Stimulated activated CD8-positive, alpha-beta memory T cell treated with anti-CD3 and anti-CD28 coated beads, Interleukin-4, amount 100 ng/mL, for 24 hours (primary cell): ENCODE measurements at regions not wholly inside any gene's neighbourhood (a gene's known extent, or its start where the extent isn't known, plus 50 kb on each side); places are given as distances from the start of the nearest gene placed in this dataset.
A peak's percentile ranks its signal among the peaks of the same experiment; 100 is the strongest.
"Not testable (repeated sequence)": the region's sequence is repeated elsewhere in the genome, so short reads cannot be mapped to it uniquely, and the experiment has no call there.

ENCODE experiments used
- DNase-seq: peaks from one replicate; pipeline ENCODE4 v3.0.0-alpha.2; 2020; ENCODE audit warnings: low read depth

DNA sequence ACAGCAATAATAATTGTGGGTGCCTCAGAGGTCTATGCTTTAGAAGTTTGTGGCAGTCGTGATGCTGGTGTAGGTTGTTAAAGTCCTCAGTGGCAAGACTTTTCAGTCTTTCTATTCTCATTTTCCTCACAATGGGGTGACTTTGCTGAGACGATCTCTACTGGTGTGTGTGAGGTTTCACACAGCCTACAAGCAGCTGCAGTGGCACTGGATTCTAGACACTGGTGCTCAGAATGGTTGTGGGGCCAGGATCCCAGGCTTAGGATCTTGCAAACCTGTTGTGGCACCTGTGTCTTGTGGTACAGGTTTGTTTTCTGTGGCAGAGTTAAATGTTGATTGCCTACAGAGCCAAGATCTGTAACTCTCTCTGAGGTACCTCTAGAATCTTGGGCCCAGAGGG is 581.2 kb downstream of the PTPRC start:
- DNase-seq = no peak

DNA sequence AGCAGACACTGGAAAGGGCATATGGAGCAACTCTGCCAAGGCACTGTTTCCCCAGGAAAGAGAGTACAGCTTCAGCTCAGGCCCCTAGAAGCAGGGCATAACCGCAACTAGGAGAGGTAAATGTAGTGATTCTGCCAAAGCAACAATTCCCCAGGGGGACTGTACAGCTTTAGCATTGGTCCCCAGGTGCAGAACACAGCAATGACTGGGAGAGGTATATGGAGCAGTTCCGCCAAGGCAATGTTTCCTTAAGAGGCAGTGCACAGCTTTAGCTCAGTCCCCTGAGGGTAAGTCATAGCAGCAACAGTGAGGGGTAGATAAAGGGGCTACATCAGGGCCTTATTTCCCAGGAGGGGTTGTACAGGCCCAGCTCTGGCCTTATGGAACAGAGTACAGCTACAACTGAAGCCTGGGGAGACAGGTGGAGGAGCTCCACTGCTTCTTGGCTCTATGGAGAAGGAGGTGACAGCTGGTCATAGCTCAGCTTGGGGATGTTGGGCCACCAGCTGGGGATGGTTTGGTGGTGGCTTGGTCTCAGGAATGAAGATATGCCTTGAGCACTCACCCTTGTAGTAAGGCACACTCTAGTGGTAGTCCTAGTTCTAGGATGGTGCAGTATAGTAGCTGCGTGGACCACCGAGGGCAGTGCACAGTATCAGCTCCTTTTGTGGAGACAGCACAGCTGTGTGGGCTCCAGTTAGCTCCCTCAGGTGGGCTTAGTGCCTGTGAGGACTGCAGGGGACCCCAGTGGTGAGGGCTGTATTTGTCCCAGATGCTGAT is 582.7 kb downstream of the PTPRC start:
- no peak for DNase-seq

DNA sequence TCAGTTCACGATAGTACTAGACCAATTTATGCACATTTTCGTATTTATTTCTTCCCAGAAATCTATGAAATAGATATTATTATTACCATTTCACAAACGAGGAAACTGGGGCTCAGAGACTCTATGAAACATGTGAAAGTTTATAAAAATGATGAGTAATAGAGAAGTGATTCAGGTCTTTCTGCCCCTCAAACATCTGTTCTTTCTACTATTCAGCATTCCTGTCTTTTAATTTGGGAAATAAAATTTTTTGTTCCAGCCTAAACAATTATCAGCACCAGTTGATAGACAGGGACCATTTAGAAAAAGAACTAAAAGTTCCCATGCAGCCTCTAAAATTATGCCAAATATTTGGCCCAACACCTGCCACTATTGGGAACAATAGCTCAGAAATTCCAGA is 585.1 kb downstream of the PTPRC start:
- DNase-seq = no peak

GRCh38 chr1:199226163-199226562 is 587.3 kb downstream of the PTPRC start:
- DNase-seq = no peak

GRCh38 chr1:199242147-199242546 is 603.3 kb downstream of the PTPRC start:
- no peak for DNase-seq

DNA sequence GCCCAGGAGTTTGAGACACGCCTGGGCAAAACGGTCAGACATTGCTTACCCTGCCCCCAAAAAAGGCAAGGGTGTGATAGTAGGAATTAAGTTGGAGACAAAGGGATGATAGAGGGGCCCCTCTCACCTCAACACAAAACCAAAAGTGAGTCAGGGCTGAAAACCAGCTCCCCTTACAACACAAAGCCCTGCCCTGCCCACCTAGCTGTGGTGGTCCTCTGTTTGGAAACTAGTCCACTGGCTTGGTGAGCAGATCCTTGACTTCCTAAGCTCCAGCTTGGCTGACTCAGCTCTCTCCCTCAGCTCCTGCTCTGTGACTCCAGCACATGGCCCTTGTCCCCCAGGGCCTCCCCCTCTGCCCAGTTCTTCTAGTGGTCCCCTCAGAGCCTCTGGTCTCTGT is 603.8 kb downstream of the PTPRC start:
- no peak for DNase-seq

- peak; percentile 57 for DNase-seq
Measured at GRCh38 chr1:199243423-199244061, 604.7 kb downstream of the PTPRC start.

GRCh38 chr1:199245946-199246345 is 607.1 kb downstream of the PTPRC start:
- no peak for DNase-seq

GRCh38 chr1:199246716-199247115 is 607.9 kb downstream of the PTPRC start:
- no peak for DNase-seq

- no peak for DNase-seq
Measured at GRCh38 chr1:199247891-199248290, 609.1 kb downstream of the PTPRC start.

DNA sequence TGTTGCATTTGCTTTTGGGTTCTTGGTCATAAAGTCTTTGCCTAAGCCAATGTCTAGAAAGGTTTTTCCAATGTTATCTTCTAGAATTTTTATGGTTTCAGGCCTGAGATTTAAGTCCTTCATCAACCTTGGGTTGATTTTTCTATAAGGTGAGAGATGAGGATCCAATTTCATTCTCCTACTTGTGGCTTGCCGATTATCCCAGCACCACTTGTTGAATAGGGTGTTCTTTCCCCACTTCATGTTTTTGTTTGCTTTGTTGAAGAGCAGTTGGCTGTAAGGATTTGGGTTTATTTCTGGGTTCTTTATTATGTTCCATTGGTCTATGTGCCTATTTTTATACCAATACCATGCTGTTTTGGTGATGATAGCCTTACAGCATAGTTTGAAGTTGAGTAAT is 615.2 kb downstream of the PTPRC start:
- not testable (repeated sequence) for DNase-seq

DNA sequence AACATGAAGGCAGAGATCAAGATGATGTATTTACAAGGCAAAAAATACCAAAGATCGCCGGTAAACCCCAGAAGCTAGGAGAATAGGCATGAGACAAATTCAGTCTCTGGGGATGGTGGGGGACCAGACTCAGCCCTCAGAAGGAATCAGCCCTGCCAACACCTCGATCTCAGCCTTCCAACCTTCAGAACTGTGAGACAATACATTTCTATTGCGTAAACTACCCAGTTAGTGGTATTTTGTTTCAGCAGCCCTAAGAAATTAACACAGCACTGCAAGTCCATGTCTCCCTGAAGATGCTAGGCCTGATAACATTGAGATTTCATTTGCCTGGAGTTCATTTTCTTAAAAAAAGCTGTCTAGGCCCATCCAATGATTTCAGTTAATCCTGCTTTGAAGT is 622.5 kb downstream of the PTPRC start:
- no peak for DNase-seq

DNA sequence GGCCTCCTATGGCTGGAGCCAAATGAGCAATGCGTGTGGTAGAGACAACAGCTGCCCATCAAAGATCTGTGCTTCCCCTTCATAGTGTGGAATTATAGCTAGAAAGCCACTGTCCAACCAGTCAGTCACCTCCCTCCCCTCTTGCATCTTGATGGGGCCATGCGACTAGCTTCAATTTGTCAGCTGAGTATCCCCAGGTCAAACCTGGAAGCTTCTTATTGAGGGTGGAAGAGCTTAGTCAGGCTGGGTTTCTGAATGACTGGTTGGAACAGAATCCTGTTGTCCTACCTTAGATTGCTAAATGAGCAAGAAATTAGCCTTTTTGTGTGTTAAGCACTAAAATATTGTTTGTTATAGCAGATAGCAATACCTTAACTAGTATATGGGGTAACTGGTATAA is 625.4 kb downstream of the PTPRC start:
- no peak for DNase-seq

DNA sequence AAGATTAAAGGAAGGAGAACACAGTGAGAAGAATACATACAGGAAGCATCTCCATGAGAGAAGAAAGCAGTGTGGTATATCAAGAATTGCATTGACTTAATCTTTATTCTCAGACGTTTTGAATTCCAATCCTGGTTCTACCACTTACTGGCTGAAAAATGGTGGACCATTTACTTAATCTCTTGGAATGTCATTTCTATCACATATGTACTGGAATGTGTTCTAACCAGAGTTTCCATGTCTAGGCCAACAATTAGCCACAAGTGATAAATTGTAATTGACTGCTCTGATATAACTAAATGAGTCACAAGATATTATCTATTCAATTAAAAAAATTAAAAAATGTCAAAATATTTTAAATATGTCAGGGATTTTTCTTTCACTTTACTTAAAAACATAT is 626.1 kb downstream of the PTPRC start:
- DNase-seq = no peak

DNA sequence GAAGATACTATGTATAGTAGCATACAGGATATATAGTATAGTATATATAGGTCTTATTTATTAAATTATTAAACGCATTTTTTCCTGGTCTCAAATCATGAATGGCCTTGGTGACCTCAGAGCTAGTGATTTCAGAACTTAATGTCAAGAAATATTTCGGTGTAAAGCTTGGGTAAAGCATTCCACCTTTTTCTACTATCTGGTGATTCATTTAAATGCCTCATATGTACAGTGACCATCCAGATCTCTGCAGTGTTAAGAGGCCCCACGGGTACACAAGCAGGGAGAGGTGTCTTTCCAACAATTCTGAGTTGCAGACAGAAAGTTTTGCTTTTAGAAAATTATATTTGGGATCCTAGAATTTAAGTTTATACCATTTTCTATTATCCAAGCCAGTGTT is 626.5 kb downstream of the PTPRC start:
- DNase-seq = no peak

GRCh38 chr1:199269241-199269640 is 630.4 kb downstream of the PTPRC start:
- DNase-seq = no peak

DNA sequence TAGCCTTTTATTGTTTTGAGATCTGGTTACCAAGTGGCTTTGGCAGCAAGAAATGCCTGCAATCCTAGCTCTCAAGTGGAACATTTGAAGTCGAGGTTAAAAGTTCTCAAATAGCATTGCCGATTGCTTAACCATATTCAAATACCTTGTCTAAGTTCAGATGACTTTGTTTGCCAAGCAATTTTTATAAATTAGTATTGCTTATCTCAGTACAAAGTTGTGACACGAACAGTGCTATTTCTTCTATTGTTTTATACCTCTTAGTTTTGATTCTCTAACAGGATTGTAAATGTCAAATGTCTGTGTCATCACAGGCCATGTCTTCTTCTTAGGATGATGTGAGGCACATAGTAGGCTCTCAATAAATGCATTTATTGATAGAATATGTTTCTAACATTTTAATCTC is 633.3 kb downstream of the PTPRC start:
- no peak for DNase-seq

DNA sequence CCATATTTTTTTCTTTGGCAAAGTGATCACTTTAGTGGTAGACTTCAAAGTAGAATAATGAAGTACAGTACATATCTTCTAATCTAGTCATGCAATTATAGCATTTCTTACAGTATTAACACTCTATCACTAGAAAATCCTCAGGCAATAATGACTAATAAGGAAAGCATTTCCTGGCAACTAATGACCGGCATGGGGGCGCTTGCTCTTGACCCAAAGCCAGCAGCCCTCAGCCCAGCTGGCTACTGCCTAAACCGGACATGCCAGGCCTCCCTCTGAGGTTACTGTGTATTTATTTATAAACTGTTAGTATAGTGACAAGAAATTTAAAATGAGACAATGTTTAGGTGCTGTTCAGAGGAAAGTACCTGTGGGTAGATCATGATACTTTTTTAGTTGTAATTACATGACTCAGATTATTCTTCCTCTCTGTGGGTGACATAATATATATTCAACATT is 633.8 kb downstream of the PTPRC start:
- no peak for DNase-seq

- no peak for DNase-seq
Measured at GRCh38 chr1:199273837-199274379, 635.1 kb downstream of the PTPRC start.

GRCh38 chr1:199279067-199279466 is 640.2 kb downstream of the PTPRC start:
- no peak for DNase-seq

GRCh38 chr1:199279872-199280645 is 641.2 kb downstream of the PTPRC start:
- DNase-seq = no peak

- no peak for DNase-seq
Measured at GRCh38 chr1:199282751-199283305, 644.0 kb downstream of the PTPRC start.
